GM20431 (cell line): ENCODE measurements at regions not wholly inside any gene's neighbourhood (a gene's known extent, or its start where the extent isn't known, plus 50 kb on each side); places are given as distances from the start of the nearest gene placed in this dataset.

Experiments
- in situ Hi-C: fragments of 300-500 bp; cut with MseI, MboI; formaldehyde crosslinking; loops from one replicate; pipeline ENCODE4 v1.15.0; 2020; ENCODE audit warnings: low sequenced_read_pairs; ENCODE audit not compliant: unreplicated experiment

DNA sequence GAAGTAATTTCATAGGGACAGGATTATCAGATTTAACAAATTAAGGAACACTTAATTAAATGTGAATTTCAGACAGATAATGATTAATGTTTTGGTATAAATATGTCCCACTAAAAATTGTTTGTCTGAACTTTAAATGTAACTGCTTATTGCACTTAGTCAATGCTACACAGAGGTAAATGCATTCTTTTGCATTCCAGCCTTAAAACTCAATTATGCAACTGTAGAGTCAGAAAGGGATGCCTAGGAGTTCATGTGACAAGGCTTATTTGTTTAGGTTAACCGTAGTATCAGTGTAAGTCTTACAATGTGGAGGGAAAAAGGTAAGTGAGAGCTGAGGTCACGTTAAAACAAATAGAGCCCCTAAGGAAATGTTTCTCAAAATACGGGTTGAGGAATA, 347.2 kb upstream of the ARGLU1 start:
- in situ Hi-C loops: no loop called here

DNA sequence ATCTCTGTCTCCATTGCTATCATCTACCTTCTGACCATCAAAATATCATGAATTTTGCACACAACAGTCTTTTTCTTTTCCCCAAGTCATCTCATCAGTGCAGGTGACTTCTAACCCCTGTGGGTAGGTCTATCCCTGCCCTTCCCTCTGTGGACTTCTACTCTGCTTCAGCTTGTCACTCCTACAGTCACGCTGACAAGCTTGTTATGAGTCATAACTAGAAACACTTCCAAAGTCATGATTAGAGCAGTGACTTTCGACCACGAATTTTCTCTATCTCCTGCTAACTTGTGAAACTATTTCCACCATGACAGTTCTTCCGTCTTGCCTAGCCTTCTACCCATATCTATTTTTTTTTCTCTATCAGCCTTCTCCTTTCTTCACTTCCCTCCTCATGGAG, 343.7 kb upstream of the ARGLU1 start:
- in situ Hi-C loops: no loop called here

DNA sequence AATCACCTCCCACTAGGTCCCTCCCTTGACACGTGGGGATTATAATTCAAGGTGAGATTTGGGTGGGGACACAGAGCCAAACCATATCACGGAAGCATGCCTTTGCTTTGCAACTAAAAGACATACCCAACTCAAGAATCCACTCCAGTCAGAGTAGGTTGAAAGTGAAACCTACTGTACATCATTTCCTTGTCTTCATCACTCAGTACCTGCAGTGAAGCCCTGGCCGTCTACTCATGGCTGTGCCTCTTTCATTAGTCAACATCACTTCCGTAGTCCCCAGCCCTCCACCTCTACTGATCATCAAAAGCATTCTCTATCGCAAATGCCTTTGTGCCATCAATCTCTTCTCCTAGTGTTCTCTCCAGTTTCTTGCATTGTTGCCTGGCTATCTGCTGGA, 343.1 kb upstream of the ARGLU1 start:
- in situ Hi-C loops: no loop called here

DNA sequence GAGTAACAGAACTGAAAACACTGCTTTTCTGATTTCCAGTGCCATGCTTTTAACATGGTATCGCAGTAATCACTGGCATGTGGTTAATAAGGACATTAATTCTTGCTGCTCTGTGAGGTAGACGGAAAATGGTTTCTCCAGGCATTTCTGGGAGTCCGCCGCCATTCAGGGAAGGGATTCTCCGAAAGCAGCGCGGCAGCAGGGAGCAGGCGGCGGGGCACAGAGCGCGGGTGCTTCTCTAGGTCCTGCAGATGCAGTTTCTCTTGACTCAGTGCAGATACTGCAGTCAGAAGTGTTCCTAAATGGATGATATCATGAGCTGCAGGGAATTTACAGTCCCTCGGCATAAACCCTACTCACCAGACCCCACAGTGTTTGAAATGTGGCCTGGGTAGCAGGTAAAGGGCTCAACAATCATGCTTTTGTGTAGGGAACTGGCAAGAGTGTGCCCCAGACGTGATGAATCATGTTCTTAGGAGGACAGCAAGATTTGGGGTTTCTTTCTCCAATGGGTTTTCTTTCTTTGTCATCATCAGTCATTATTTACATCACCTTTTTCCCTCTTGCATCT, 338.6 kb upstream of the ARGLU1 start:
- in situ Hi-C loops: no loop called here

DNA sequence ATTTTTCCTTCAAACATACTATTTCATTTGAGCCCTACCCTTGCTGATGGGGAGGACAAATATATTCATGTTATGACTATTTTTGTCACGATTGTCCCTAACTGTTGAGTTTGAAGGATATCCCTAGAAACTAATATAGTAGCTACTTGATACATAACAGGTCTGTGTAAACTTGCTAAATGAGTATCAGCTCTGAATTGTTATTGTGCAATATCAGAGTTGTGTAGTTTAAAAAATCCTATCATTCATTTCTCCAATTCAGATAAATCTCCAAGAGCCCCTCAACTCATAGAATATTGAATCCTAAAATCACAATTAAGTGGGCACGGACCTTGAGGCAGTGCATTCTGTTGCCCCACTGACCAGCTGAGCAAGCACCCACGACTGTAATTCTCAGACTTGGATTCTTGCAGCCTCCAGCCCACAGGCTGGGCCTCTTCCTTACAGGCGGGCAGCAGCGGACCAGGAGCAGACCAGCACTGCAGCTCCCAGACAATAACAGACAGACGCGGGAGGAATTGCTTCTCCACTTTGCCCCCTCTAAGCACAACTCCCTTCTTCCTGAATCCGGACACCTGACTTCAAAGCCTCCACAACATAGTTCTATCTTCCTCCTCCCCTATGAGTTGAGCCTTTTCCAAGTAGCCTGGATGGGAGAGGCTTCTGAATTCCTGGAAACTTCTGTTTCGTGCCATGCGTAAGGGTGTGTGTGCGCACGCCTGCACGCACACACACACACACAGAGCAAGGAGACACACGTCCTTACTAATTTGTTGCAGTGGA, 337.6 kb upstream of the ARGLU1 start:
- in situ Hi-C loops: no loop called here

DNA sequence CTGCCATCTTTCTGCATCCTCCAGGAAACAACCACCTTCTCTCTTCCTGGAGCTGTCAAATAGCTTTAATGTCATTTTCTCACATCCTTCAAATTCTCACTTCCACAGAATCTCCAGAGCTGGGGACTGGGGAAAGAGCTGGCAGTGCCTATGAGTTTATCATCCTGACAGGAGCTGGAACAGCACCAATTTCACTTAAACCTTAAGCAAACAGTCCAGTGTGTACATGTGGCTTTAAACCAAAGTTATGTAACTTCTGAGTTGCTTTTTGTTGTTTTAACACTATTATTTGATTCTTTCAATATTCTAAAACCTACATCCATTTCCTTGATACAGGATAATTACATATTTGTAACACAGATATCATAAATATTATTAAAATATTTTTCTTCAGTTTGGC, 331.5 kb upstream of the ARGLU1 start:
- in situ Hi-C loops: no loop called here

DNA sequence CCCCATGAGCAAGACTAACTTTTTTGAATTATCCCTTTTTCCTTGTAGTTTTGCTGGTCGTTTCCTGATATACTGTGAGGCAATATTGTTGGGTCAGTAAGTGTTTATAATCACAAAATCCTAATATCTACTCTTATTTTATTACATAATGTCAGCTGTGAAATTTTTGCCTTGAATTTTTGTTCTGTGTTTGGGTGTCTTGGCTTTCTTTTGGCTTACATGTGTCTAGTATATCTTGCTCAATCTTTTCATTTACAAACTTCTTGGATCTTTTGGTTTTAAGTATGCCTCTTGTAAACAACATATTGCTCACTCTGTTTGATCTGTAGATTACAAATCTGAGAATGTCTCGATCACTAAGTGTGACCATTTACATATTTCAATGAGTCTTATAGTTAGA, 330.3 kb upstream of the ARGLU1 start:
- in situ Hi-C loops: no loop called here

DNA sequence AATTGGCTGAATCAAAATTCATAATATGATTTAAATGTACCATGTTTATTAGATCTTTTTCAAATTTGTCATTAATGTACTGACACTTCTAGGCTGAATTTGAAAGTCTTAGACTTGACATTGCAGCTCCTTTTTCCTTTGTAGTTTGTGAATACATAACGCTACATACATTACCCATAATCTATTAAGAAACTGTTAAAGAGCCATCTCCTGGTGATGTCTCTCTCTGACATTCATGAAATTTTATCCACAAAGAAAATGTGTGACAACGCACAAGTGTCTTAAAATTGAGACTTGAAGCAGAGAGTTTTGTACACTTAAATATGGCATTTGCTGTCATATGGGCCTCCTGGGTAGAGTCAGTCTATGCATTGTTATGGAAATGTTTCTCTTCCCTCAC, 320.2 kb upstream of the ARGLU1 start:
- in situ Hi-C loops: no loop called here

DNA sequence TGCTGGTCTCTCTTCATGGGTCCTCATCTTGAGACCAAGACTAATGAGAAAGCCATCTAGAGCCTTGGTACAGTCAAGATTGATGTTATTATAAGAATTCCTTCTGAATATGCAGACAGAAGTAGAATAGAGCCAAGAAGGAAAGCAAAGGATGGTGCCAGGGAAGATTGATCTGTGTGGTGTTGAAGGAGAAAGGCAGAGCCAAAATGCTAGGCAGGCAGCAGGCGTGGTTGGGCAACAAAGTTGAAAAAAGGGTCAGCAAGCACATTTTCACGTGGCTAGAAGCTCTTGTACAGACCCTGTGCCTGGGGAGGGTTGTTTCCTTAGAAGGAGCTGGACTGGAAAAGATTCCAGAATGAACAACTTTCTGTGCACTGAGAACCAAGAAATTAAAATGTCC, 319.7 kb upstream of the ARGLU1 start:
- in situ Hi-C loops: no loop called here

DNA sequence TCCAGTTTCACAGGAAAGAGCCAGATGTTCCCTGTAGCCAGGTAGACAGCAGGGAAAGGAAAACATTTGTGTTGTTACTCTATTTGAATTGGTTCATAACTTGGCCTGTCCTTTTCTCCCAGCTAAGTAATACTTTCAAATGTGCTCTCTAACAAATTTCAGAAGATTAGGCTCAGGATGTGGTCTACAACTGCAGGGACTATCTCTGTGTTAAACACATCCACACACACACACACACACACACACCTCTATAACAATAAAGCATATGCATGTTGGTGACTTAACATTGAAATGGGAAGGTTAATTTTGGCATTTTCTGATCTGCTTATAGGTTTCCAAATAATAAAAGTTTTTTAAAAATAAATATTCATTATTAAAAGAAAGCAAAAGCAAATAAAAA, 316.0 kb upstream of the ARGLU1 start:
- in situ Hi-C loops: no loop called here

DNA sequence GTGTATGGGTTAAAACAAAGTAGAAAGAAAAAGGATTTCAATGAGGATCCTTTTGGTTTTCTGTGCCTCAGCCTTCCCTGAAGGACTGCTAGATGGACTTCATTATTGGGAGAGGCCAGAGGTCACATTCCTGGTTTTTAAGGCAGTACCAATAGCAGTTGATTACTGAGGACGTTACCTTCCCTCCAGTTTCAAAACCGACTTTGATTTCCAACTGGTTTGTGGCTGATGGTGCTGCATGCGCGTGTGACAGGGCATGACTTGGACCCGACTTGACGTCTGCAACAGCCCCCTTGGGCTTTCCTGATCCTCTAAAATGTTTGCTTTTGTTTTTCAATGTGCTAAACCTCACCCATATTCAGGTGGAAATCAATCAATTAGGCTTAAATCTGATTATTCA, 314.3 kb upstream of the ARGLU1 start:
- in situ Hi-C loops: no loop called here

DNA sequence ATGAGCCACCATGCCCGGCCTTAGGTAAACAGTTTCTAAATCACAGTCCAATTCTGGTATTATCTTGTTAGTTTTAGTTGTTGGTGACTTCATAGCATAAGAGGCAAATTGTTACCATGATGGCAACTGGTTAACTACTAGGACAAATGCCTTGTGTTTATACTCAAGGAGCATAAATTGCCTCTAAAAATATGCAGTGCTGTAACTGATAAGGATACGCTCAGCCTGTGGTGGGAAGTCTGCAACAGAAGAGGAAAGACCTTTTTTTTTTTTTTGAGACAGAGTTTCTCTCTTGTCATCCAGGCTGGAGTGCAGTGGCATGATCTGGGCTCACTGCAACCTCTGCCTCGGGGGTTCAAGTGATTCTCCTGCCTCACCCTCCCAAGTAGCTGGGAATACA, 311.9 kb upstream of the ARGLU1 start:
- in situ Hi-C loops: no loop called here

DNA sequence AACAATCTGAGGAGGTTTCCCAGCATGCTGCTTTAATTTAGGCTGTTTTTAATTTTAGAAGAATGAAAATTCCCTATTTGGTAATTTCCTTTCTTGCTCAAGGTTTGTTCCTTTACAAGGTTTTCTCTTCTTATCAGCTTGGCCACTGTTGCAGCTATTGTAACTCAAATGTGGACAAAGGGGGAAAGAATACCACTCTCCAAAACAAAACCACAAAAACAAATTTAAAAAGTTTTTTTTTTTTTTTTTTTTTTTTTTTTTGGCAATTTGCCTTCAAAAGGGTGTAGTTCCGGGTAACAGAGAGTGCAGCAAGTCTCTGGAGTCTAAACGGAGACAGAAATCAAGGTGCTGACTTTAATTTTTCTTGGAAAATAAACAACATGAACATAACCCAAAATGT, 306.4 kb upstream of the ARGLU1 start:
- in situ Hi-C loops: no loop called here

DNA sequence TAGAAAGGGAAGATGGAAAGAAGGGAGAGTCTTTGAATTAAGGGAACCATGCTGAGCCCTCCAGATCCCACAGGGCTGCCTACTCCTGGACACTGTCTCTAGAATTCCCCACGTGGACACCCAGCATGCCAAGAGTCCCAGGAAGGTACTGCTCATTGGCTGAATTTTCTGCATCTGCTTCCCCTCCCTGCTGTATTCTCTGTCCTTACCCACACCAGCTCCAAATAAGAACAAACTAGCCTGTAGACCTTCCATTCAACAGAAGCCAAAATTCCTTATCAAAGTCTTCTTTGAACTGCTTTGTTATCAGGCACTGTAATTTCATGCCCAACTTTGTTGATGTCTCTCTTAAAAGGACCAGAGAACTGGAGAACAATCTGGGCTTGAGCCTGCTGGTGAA, 305.9 kb upstream of the ARGLU1 start:
- in situ Hi-C loops: no loop called here

DNA sequence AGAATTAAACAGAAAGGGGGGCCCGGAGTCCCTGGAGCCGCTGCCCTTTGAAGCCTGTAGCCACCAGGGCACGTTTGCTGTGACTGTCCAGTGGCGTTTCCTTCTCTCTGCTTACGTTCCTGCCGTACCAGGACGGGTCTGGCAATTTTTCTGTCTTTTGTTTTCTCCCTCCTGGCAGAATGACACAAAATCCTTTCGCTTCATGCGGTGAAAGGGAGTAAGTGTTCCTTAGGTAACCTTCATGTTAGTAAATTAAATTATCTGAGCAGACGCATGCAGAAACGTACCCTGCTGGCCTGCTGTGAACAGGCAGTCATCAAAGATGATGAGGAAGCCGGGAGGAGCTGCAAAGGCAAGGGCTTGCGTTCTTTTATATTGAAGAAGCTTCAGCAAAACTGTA, 299.3 kb upstream of the ARGLU1 start:
- in situ Hi-C loops: no loop called here

DNA sequence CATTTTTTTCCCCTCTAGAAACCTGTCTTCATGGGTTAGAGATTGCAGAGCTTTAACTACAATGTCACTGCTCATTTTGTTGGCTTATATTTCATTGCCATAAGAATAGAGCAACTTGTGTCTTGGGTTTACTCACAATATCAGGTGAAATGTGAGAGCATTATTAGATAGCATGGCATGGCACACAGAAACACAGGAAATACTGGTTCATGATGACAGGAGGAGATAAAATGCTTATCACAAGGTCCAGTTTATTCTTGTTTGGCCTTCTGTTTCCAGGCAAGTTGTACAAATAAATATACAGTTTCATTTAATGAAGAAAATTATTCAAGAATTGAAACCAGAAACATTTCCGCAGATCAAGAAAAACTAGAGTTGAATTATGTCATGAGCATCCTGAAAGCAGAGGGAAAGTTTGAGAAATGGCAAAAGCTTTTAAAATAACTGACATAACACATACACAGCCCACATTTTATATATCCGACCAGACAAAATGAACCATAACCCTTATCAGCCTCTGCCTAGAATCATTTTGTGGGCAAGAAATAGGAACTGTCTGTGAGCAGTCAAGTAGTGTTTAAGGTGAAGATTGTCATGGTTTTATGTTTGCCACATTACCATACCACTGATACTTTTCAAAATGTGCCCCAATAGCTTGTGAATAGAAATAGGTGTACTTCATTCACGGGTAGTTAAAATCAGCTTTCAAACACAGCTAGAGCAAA, 297.9 kb upstream of the ARGLU1 start:
- in situ Hi-C loops: no loop called here

DNA sequence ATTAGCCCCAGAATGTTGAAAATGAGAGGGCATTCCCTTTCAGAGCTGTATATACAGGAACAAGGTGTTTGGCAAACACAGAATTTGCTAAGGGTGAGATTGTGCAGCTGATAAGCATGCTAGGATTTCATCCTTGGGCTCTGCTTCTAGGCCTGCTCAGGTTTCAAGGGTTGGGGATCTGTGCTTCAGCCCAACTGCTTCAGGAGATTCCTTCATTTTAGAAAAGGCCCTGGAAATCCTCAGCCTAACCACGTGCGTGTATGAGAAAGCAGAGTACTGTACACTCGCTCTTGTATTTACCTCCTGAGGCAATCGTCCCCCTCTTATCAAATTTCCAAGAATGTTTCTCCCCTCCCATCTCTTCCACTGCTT, 291.6 kb upstream of the ARGLU1 start:
- in situ Hi-C loops: no loop called here

DNA sequence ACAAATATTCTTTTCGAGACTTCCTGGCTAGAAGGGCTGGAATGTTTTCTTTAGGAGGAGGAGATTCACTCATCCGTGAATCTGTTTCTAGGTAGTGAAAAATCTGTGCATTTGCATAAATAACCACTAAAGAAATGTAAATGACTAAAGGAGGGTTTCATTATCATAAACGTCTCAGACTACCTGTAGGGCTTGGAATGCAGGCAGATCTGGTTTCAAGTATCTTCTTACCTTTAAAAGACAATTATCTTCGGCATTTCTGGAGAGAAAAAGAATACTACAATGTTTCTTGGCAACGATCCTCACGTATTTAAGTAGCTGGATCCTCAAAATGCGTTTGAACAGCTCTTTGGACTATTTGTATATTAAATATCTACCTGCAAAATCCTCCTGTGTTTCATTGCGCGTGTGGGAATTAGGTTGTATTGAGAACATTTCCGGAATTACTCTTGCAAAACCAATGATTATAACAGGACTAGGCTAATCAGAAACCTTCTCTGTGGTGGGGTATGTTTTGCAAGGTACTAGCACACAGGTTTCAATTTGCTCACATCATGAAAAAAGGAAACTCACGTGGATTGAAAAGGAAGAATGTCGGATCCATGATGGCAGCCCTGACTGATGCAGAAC, 291.1 kb upstream of the ARGLU1 start:
- in situ Hi-C loops: no loop called here

DNA sequence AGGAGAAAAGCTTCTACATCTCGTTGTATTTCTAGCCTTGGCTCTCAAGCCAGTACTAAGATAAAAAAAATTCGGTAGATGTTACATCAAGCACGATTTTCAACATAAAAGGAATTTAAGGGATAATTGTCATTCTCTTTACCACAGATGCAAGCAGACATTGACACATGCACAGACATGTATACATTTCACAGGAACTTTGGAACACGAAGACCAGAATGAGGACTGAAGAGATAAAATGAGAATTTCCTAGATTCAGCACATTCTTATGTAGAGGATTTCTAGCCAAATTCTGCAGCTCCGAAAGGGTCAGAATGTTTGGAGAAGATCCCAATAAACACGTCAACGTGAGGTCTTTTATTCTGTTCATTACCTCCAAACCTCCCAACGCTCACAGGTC, 284.5 kb upstream of the ARGLU1 start:
- in situ Hi-C loops: no loop called here

DNA sequence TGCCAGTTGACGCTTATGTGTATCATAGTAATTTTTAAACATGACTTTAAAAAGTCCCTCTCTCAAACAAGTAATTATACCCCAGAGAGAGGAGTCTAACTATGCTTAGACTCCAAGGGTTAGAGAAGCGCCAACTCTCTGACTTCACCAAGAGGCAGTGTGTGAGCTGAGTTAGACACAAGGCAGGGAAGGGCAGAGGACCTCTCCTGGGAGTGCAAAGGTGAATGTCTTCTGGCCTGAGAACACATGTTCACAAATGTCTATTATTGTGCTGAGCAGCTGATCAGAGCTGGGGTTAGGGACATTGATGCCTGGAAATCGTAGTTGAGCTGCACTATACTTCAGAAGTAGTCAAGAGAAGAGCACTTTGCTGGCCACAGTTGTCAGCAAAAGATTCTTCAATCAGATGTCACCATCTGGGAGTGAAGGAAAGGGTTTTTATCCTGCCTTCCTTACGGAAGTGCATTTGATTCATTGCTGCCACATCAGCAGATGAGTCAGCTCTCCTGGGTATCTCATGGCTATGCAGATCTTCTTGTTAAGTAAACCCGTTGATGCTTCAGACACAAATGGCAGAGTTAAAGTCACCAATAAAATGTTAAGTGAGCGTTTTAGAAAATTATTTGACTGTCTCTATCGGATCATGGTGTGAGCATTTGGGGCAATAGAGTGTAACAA, 283.2 kb upstream of the ARGLU1 start:
- in situ Hi-C loops: no loop called here
